ENCODE measurements at regions not wholly inside any gene's neighbourhood (a gene's known extent, or its start where the extent isn't known, plus 50 kb on each side); places are given as distances from the start of the nearest gene placed in this dataset.

DNA sequence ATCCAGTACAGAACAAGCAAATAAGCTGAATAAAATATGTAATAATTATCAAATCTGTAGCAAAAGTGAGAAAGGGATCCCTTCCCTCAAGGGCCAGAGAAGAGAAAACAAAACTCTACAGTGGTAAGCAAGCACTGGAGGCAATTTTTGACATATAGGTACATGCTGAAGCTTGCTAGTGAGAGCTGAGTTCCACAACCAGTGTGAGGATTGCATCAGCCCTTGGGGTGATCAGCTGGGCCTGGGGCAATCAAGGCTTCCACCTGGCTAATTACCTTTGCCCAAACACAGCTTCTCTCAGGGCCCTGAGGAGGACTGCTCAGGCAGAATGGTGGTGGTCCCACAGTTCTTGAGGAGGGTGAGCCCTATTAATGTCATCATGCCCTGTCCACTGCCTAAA lies 134.4 kb upstream of the DLX6 start:
- intact Hi-C loops (cut with DNase I; ENCODE audit: low total_unique reads), result no loop called here
- no peaks in the 10 kb centered on the region for H3K36me3 ChIP-seq
- no peak overlapping the region for H3K4me3 ChIP-seq
- H3K4me1 ChIP-seq, result no peaks in the 10 kb centered on the region
- no peak for DNase-seq
- no peaks in the 10 kb centered on the region for H3K9me3 ChIP-seq
- TF ChIP-seq POLR2A (IDR thresholded peaks at IDR 0.05), result no peak
- TF ChIP-seq, protein P1, sequence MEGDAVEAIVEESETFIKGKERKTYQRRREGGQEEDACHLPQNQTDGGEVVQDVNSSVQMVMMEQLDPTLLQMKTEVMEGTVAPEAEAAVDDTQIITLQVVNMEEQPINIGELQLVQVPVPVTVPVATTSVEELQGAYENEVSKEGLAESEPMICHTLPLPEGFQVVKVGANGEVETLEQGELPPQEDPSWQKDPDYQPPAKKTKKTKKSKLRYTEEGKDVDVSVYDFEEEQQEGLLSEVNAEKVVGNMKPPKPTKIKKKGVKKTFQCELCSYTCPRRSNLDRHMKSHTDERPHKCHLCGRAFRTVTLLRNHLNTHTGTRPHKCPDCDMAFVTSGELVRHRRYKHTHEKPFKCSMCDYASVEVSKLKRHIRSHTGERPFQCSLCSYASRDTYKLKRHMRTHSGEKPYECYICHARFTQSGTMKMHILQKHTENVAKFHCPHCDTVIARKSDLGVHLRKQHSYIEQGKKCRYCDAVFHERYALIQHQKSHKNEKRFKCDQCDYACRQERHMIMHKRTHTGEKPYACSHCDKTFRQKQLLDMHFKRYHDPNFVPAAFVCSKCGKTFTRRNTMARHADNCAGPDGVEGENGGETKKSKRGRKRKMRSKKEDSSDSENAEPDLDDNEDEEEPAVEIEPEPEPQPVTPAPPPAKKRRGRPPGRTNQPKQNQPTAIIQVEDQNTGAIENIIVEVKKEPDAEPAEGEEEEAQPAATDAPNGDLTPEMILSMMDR (IDR thresholded peaks at IDR 0.05), result no peak
- no peaks in the 10 kb centered on the region for H3K27me3 ChIP-seq
- no peak overlapping the region for H3K27ac ChIP-seq

DNA sequence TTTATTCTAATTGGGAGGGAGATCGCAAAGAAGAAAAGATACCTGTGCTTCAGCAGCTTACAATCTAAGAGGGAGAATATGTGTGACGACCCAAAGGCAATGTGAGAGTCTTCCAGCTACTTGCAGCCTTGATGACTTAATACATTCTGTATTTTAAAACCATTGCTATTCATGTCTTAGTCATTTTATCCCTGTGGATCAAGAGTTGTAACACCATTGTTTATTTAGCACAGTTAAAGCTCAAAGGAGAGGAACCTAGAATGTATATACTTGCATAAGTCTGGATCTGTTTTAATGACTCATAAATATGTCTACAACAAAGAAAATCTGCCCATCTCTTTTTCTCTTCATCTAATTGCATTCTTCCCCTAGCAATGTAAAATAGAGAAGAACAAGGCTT lies 117.9 kb upstream of the DLX6 start:
- no peak for DNase-seq
- H3K27me3 ChIP-seq, result no peaks in the 10 kb centered on the region
- intact Hi-C loops (cut with DNase I; ENCODE audit: low total_unique reads), result no loop called here
- no peaks in the 10 kb centered on the region for H3K9me3 ChIP-seq
- H3K27ac ChIP-seq, result no peak overlapping the region
- H3K4me3 ChIP-seq, result no peak overlapping the region
- H3K4me1 ChIP-seq, result no peaks in the 10 kb centered on the region
- TF ChIP-seq, protein P1 (IDR thresholded peaks at IDR 0.05), result no peak
- no peak for TF ChIP-seq POLR2A (IDR thresholded peaks at IDR 0.05)
- H3K36me3 ChIP-seq, result no peaks in the 10 kb centered on the region

DNA sequence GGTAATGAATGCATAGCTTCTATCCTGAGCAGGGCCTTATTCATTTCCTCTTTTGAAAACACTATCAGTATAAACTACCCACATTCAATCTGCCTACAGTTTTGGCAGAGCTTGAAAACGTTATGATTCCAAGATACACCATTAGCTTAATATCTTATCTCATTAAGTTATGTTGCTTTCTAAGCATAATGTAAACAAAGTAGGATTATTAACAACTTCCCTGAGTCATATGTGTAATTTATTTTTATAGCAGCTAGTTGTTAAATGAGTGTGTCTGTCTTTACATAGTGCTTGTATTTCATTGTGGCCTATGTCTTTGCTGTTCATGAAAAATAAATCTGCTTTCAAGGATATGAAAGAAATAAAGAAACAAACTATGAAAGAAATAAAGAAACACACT lies 106.2 kb upstream of the DLX6 start:
- Histone ChIP-seq H3K27ac (no peak overlapping the region), H3K4me3 (no peak overlapping the region), H3K27me3 (no peaks in the 10 kb centered on the region), H3K4me1 (no peaks in the 10 kb centered on the region), H3K36me3 (no peaks in the 10 kb centered on the region), H3K9me3 (no peaks in the 10 kb centered on the region)
- TF ChIP-seq, protein P1 (IDR thresholded peaks at IDR 0.05), result no peak
- intact Hi-C loops (cut with DNase I; ENCODE audit: low total_unique reads), result no loop called here
- DNase-seq, result no peak

GRCh38 chr7:96901822-96902445 lies 103.4 kb upstream of the DLX6 start:
- Histone ChIP-seq H3K4me1 (no peaks in the 10 kb centered on the region), H3K27me3 (no peaks in the 10 kb centered on the region), H3K4me3 (no peak overlapping the region), H3K27ac (no peak overlapping the region), H3K9me3 (no peaks in the 10 kb centered on the region), H3K36me3 (no peaks in the 10 kb centered on the region)
- intact Hi-C loops (cut with DNase I; ENCODE audit: low total_unique reads), result no loop called here
- TF ChIP-seq POLR2A (IDR thresholded peaks at IDR 0.05), result no peak
- TF ChIP-seq, protein P1 (IDR thresholded peaks at IDR 0.05), result no peak
- no peak for DNase-seq

DNA sequence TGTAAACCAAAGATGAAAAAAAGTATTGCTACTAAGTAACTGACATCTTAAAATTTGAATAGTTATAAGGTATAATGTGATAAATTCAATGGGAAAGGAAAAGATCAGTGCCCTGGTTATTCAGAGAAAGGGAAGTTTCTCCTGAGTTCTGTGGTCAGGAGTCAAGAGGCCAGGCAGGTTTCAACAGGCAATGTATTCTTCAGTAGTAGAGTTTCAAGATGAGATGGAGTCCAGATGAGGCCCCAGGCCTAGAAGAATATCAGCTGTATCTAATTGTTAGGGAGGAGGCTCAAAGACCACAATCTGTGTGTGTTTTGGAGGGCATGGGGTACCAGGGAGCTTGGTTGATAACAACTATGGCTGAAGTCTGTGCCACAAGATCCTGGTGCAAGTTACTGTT lies 101.4 kb upstream of the DLX6 start:
- DNase-seq, result no peak
- no peaks in the 10 kb centered on the region for H3K9me3 ChIP-seq
- no peaks in the 10 kb centered on the region for H3K27me3 ChIP-seq
- H3K27ac ChIP-seq, result no peak overlapping the region
- TF ChIP-seq, protein P1 (IDR thresholded peaks at IDR 0.05), result no peak
- TF ChIP-seq POLR2A (IDR thresholded peaks at IDR 0.05), result no peak
- intact Hi-C loops (cut with DNase I; ENCODE audit: low total_unique reads), result no loop called here
- no peak overlapping the region for H3K4me3 ChIP-seq
- no peaks in the 10 kb centered on the region for H3K4me1 ChIP-seq
- H3K36me3 ChIP-seq, result no peaks in the 10 kb centered on the region
